Activated CD8-positive, alpha-beta memory T cell treated with anti-CD3 and anti-CD28 coated beads for 1 hour (primary cell): ENCODE measurements at regions not wholly inside any gene's neighbourhood (a gene's known extent, or its start where the extent isn't known, plus 50 kb on each side); places are given as distances from the start of the nearest gene placed in this dataset.
"Not testable (repeated sequence)": the region's sequence is repeated elsewhere in the genome, so short reads cannot be mapped to it uniquely, and the experiment has no call there.

Experiments used
- DNase-seq, 2 donors: peaks; one replicate each; pipeline ENCODE4 v3.0.0-alpha.2; 2020; ENCODE audit warnings: low read depth in 1 of 2; ENCODE audit errors: extremely low read depth in 1 of 2

GRCh38 chr20:4441871-4442270, 192.8 kb upstream of the ADRA1D start:
- DNase-seq: no peak

- no peak for DNase-seq
These were observed 192.1 kb upstream of the ADRA1D start for GRCh38 chr20:4441191-4441590.

- no peak for DNase-seq
These were observed 190.4 kb upstream of the ADRA1D start for GRCh38 chr20:4439461-4439860.

- DNase-seq: no peak
These were observed 188.0 kb upstream of the ADRA1D start for GRCh38 chr20:4437131-4437530.

- no peak for DNase-seq
These were observed 186.8 kb upstream of the ADRA1D start for GRCh38 chr20:4435671-4436455.

- no peak for DNase-seq
These were observed 186.1 kb upstream of the ADRA1D start for GRCh38 chr20:4435225-4435624.

- DNase-seq: no peak
These were observed 185.6 kb upstream of the ADRA1D start for GRCh38 chr20:4434681-4435080.

GRCh38 chr20:4431446-4431845, 182.4 kb upstream of the ADRA1D start:
- DNase-seq: no peak

GRCh38 chr20:4430826-4431225, 181.7 kb upstream of the ADRA1D start:
- not testable (repeated sequence) for DNase-seq

- DNase-seq: no peak
These were observed 179.0 kb upstream of the ADRA1D start for GRCh38 chr20:4427940-4428586.

- DNase-seq: no peak
These were observed 169.1 kb upstream of the ADRA1D start for GRCh38 chr20:4418141-4418540.

- DNase-seq: no peak
These were observed 166.2 kb upstream of the ADRA1D start for GRCh38 chr20:4415281-4415680.

GRCh38 chr20:4413314-4414049, 164.4 kb upstream of the ADRA1D start:
- no peak for DNase-seq

- DNase-seq: no peak
These were observed 163.1 kb upstream of the ADRA1D start for GRCh38 chr20:4412216-4412615.

- no peak for DNase-seq
These were observed 162.7 kb upstream of the ADRA1D start for GRCh38 chr20:4411744-4412143.

GRCh38 chr20:4406627-4407026, 157.5 kb upstream of the ADRA1D start:
- no peak for DNase-seq

- no peak for DNase-seq
These were observed 152.5 kb upstream of the ADRA1D start for GRCh38 chr20:4401601-4402000.

- DNase-seq: no peak
These were observed 135.9 kb upstream of the ADRA1D start for GRCh38 chr20:4384961-4385360.

GRCh38 chr20:4383961-4384360, 134.9 kb upstream of the ADRA1D start:
- DNase-seq: no peak

- no peak for DNase-seq
These were observed 126.8 kb upstream of the ADRA1D start for GRCh38 chr20:4375881-4376280.

GRCh38 chr20:4373454-4373853, 124.4 kb upstream of the ADRA1D start:
- no peak for DNase-seq
